NCI-H1105 treated with DMSO at 0.1 percent for 48 hours (cell line): ENCODE measurements at regions not wholly inside any gene's neighbourhood (a gene's known extent, or its start where the extent isn't known, plus 50 kb on each side); places are given as distances from the start of the nearest gene placed in this dataset.
A peak's percentile ranks its signal among the peaks of the same experiment; 100 is the strongest.
"Not testable (repeated sequence)": the region's sequence is repeated elsewhere in the genome, so short reads cannot be mapped to it uniquely, and the experiment has no call there.

Experiments
- DNase-seq: peaks from one replicate; lab custom pipeline; 2025; lab: John Stamatoyannopoulos, UW

DNA sequence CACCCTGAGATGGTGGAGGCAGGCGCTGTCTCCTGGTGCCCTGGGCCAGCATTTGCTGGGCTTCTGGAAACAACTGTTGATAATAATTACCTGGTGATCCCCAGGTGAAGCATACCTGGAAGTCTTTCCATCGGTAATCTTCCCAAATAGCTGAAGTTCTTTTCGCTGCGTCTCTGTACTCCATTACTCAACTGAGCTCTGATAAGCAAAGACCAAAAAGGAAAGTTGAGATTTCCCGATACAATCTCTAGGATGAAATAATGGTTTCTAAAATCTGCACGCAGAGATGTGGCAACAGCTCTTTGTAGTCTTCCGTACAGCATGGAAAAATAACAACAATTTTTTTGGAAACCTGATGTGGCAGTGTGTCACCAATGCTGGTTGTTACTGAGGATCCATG is 226.5 kb downstream of the GATA3 start:
- DNase-seq: no peak

DNA sequence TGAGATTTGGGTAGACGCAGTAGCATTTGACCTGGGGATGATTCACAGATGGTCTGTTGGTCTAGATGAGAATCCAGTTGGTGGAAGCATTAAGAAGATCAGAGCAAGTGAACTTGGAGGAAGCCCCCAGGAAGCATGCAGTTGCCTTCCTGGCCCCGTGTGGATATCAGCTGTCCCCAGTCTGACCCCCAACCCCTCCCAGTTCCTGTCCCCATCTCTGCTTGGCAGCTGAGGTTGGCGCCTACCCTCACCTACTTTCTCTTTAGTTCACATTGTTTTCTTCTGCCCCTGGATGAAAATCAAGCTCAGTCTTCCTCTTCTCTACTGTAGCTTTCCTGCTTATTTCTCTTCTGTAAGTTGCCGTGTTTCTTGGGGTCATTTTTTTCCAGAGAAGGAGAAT is 227.9 kb downstream of the GATA3 start:
- no peak for DNase-seq

DNA sequence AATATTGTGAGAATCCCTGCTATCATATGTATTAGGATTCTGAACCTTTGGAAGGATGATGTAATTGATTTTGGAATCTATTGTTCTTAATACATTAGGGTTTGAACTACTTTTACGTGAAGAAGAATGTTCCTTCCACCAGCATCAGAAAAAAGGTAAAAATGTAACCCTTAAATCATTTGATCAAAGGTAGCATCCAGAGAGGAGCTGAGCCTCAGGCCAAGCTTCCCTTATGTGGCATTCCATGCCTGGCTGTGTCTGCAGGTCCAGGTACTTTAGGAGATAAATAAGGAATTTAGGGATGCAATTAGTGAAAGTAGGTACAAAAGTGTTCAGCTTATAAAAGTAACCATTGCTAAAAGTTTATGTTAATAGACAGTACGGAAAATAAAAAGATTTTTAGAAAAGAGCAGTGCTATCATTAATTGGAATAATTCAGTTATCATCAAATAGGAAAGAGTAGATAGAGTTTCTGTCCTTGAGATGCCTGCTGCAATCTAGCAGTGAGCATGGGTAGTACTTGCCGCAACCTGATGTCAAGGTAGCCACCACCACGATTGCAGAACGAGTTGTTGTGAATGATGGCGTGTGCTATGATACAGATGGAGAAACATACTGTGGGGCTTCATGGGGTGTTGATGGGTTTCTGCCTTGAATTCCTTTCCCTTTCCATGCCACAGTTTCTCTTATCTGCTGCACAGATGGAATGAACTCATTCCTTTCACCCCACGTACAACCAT is 228.8 kb downstream of the GATA3 start:
- DNase-seq: no peak

DNA sequence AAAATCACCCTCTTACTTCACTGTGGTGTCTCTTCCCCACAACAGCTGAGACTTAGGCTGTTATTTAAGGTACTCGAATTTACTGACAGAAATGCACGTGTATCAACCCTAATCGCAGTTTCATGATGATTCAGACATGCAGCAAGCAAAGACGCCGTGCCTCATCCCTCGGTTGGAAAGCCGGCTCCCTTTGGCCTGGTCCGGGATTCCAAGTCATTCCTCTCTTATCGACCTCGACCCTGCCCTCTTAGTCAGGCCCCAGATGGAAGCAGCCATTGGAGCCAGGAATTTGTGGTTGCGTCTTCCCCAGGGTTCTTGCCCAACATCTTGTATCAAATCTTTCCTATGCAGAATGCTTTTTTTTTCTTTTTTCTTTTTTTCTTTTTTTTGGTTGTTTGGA is 229.5 kb downstream of the GATA3 start:
- no peak for DNase-seq

DNA sequence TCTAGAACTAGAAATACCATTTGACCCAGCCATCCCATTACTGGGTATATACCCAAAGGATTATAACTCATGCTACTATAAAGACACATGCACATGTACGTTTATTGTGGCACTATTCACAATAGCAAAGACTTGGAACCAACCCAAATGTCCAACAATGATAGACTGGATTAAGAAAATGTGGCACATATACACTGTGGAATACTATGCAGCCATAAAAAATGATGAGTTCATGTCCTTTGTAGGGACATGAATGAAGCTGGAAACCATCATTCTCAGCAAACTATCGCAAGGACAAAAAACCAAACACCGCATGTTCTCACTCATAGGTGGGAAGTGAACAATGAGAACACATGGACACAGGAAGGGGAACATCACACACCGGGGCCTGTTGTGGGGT is 231.5 kb downstream of the GATA3 start:
- DNase-seq: not testable (repeated sequence)

DNA sequence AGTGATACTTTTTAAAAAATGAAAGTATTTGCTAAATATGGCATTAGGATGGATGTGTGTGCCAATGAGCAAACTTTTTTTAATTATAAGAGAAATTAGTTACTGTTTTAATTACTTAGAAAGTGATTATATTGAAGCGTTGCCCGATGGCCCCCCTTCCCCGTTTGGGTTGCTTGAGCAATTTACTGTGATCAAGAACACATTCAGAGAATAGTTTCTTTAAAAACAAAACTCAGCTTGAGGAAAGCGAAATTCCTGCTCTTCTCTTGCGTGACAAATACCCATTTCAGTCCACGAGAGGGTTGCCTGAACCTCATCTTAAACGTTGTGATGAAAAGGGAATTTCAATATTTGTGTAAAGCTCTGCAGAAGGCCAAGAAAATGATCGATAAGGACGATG is 234.1 kb downstream of the GATA3 start:
- DNase-seq: no peak

DNA sequence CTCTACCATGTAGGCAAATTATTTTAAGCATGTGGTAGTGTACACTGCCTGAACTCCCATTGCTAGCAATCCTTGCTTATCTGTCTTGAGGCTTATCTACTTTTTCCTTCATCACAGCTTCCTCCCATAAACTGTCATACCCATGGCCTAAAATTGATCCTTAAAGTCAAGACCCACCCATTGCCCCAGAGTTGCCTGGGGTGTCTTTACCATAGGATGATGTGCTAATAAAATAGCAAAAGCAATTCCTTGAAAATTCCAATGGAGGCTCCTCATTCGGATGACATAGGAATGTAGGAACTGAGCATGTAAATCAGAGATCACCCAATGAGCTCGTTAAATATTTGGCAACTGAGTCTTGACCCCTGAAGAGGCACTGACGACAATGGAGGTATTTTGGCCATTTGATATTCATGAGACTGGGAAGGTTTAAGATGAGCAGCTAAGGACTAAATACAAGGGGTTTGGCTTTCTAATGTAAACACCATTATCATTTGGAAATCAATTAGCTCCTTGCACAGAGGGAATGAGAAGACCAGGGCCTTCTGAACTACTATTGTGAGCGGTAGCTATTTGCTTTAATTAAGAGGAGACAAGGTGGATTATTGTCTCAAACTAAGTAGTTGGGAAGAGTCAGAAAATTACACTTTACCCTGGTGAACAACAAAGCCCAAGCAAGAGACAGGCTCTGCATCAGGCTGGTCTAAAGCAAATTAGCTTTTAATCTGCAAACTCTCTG is 234.9 kb downstream of the GATA3 start:
- peak; percentile 32 for DNase-seq

DNA sequence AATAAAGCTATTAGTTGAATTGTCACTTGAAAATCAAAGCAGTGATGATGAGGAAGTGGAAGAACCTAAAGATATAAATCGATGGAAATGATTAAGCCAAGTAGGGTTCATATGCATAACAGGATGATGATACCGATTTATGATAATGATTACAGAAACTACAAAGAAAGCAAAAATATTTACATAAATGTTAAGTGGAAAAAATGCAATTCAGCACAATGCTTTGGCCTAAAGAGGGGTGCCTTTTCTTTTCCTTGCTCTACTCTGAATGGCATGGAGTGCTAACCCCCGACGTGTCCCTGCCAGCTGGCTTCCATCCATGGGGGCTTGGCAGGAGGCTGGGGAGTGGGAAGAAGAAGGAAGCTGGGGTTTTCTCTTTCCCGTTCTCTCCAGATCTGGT is 240.3 kb downstream of the GATA3 start:
- no peak for DNase-seq

DNA sequence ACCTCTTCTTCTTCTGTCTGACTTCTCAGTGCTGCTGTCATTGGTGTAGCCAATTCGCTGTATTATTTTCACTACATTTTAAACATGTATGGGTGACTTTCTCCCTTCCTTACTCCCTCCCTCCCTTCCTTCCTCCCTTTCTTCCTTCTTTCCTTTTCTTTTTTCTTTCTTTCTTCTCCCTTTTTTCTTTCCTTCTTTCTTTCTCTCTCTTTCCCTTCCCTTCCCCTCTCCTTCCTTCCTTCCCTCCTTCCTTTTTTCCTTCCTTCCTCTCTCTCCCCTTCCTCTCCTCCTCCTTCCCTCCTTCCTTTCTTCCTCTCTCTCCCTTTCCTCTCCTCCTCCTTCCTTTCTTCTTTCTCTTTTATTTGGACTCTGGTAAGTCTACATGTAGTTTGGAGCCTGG is 240.8 kb downstream of the GATA3 start:
- no peak for DNase-seq

DNA sequence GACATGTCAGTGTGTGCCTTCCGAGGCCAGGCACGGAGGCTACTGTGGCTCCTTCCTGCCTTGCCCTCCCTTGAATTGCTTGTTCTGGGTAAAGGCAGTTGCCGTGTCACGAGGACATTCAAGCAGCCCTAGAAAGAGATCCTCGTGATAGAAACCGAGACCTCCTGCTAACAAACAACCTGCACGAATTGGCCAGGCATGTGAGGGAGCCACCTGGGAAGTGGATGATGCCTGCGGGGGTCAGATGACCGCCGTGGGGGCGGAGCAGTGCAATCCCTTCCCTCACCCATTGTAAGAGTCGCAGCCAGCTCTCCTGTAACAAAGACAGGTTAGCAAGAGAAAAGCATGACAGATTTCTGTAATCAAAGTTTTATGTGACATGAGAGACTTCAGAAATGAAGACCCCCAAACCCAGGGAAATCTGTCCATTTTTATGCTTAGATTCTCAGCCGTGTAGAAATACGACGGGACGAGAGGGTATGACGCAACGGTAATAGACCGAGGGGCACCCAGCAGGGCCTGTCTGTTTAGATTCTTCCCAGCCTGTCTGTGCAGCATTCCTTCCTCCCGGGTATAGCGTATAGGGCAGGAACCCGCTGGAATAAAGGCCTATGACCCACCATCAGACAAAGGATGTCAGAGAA is 241.7 kb downstream of the GATA3 start:
- no peak for DNase-seq

DNA sequence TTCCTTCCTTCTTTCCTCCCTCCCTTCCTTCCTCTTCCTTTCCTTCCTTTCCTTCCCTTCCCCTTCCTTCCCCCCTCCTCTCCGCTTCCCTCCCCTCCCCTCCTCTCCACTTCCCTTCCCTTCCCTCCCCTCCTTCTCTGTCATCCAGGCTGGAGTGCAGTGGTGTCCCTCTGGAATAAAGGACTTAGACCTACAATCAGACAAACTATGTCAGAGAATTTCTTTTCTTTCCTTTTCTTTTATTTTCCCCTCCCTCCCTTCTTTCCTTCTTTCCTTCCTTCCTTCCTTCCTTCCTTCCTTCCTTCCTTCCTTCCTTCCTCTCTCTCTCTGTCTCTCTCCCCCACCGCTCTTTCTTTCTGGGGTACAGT is 242.2 kb downstream of the GATA3 start:
- no peak for DNase-seq

DNA sequence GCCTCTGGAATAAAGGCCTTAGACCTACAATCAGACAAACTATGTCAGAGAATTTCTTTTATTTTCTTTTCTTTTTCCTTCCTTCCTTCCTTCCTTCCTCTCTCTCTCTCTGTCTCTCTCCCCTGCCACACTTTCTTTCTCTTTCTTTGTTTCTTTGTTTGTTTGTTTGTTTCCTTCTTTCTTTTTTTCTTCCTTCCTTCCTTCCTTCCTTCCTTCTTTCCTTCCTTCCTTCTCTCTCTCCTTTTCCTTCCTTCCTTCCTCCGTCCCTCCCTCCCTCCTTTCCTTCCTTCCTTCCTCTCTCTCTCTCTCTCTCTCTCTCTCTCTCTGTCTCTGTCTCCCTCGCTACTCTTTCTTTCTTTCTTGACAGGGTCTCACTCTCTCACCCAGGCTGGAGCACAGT is 242.6 kb downstream of the GATA3 start:
- no peak for DNase-seq

DNA sequence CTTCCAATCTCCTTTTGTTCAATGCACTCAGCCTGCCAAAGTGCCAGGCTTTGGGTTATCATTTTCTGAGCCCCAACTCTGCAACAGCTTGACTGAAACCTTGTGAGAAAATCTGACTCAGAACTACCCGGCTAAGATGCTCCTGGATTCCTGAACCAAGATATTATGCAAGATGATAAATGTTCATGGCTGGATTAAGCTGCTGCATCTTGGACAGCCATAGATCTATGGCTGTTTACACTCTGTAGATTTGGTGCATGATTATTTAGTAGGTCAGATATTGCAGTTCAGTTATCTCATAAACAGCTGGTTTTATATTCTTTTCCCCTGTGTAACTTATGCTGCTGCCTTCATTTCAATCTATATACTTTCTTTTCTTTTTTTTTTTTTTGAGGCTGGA is 243.5 kb downstream of the GATA3 start:
- DNase-seq: no peak

DNA sequence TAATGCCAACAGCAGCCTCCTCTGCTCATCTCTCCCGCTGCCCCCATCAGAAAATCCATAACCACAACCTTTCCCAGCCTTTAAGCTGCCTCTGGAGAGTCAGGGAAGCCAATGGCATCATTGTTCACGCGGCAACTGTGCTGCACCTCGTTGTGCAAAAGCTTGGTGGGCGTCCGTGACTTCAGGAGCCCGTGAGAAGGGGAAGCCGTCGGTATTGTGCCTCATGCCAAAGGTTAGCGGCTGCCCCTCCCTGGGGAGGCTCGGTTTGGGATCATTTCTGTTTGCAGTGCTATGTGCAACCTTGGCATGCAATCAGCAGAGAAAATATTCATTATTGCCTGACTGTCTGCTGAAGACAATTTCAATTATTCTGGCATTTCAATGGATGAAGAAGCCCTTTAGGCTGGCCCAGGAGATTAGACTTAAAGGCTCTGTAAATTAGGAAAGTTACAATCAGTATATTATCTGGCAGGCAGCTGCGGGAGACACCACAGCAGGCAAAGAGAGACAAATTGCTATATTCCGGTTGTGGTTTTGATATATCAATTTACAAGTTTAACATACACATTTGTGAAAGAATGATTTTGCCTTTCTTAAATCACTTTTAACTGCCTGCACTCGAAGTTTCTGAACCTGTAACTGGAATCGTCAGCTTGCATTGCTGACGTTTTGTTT is 244.5 kb downstream of the GATA3 start:
- no peak for DNase-seq

DNA sequence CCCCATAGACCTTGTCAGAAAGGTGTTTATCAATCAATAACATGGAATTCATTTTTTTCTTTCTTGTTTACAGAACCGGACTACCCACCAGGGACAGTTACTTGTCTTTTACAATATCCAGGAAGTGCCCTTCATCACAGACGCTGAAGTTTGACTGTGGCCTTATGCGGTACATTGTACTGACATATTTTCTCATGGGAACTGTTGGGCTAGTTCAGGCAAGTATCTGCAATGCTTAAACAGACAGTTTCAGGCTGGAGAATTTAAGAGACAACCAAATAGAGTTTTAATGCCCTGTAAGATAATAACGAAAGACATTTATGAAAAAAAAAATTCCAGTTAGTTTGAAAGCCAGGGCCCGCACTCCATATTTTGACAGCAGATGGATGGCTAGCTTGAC is 246.4 kb downstream of the GATA3 start:
- no peak for DNase-seq

DNA sequence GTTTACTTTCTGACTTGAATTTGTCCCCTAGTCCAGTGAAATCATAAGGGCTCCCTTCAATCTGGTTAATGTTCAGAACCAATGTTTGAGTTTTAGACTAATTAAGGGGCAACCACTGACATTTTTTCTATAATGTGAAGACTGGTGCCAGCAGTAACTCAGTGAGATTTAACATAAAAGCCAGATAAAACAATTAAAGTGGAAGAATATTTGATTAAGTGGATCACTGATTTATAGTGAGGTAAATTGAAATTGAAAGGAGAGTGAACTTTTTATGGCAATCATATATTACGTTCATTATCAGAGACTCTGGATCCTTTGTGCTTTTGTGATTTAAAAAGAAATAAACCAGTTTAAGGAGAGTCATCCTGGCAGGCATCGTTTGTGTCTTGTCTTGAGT is 246.8 kb downstream of the GATA3 start:
- DNase-seq: no peak

DNA sequence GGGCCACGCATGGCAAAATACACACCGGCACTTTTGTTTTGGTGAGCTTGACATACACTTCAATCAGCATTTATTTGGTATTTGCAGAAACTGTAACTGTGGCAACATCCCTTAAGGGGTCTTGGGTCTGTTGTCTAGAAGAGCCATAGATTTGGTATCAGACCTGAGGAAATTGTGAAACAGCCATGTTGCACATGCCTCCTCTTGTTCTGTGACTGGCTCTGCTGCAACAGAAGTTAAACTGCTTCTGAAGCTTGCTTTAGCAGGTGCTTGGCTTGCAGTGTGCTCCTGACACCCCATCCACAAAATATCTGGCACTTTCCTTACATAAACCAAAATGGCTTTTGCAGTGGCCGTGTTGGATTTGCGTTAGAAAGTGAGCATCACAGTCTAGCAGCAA is 247.3 kb downstream of the GATA3 start:
- no peak for DNase-seq

DNA sequence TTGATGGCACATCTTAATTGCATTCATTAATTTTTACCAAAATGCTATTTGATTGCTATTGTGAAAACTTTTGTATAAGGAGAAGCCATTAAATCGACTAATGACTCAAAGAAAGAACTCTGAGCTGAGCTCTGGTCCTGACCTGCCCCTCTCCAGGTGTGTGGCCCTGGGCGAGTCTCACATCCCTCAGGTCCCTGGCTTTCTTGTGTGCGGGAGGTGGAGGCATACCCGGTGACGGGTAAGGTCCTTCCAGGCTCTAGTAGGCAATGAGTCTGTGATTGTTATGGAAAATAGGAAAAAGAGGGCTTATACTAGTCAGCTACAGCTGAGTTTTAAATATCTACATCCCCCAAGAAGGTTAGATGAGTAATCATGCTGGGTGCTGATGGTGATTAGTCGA is 248.1 kb downstream of the GATA3 start:
- no peak for DNase-seq

DNA sequence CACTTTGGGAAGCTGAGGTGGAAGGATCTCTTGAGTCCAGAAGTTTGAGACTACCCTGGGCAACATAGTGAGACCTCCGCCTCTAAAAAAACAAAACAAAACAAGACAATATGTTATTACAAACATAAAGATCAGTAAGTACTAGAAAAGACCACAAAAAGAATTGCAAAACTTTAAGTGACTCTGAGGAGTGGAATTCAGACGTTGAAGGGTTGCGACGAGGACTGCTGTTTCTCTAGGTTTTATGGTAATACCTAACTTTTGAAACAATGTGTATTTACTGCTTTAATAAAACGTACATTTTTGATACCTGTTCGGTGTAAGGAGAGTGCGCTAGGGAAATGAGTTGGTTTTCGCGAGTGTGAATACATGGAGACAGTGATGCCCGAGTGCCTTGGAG is 250.4 kb downstream of the GATA3 start:
- no peak for DNase-seq

DNA sequence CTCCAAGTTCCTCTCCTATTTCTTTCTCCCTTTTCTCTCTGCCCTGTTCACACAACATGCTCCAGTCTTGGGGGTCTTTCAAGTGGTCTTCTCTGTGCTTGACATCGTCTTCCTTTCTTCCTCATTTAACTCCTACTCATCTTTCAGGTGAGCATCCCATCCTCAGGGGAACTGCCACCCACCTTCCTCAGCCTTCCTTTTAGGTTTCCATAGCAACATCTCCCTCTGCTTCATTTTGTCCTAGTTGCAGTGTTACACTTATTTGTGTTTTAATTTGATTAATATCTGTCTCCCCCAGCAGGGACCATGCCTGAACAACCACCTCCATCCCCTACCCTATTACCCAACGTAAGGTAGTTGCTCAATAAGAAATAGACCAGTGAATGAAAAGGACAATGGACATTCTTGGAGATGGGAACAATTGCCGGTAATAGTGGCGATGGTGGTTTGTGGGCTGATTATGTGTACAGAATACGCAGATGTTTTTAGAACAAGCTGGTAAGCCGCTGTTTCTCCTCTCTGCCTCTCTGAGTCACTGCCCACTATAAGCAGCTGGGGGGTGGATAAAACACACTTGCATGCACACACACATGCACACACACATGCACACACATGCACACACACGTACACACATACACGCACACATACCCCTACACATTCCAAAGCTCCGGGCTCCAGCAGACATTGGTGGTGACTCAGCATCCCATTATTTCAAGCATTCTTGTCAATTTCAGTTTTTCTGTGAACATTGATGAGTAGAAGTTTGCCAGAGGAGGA is 251.6 kb downstream of the GATA3 start:
- no peak for DNase-seq

DNA sequence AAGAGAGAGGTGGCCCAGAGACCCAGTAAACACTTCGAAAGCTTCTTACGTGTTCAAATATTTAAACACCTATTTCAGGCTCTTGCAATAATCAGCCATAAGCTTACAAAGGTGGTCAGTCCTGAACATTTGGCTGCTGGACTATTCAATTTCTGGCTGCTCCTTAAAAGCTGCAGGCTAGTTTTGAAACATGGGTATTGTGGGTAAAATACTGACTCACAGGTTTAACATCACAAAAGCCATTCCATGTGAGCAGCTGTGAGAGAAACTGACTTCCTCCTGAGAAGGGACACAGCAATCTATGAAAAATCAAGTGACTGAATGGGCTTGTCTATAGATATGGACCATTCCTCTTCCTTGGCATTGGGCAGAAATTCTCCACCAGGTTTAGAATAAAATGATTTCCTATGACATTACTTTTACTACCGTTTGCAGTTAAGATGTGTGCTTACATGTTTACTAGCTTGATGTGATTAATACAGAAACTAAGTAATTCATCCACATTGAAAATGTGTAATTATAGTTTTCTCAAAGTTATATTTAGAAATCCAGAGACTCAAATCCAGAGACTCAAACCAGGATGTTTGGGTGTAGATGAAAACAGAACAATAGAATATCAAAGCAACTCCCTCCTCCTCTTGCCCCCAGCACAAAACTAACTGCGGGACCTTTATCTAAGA is 252.3 kb downstream of the GATA3 start:
- DNase-seq: no peak

DNA sequence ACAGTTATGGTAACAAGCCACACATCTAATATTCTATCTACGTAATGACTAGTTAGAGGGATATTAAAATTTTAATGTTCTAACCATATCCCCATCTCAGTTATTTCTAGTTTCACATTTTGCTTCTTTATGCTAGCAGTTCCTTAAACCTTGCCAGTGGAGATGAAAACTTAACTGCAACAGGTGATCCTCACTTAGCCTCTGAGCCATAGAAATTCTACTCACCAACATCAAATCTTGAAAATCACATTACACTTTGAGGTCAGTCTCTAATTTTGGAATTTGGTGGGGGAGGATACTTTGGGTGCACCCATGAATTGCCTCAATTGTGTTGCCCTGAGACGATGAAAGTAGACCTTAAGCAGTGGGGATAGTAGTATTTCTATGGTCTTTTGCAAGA is 256.4 kb downstream of the GATA3 start:
- DNase-seq: no peak
